BLaER1 treated with 17β-estradiol and CSF1 and Interleukin-3, amounts not matched to agents 10 nM and 100 nM (cell line): ENCODE measurements at regions not wholly inside any gene's neighbourhood (a gene's known extent, or its start where the extent isn't known, plus 50 kb on each side); places are given as distances from the start of the nearest gene placed in this dataset.
A peak's percentile ranks its signal among the peaks of the same experiment; 100 is the strongest.

Experiments
- H3K27ac ChIP-seq, 11 experiments: shearing (Covaris generic); formaldehyde crosslinking; 2 replicates each; pipeline ENCODE4 v1.8.1; 2022
- H3K27me3 ChIP-seq, 11 experiments: shearing (Covaris generic); formaldehyde crosslinking; 2 replicates each; pipeline ENCODE4 v1.8.1; 2022
- H3K36me3 ChIP-seq, 11 experiments: shearing (Covaris generic); formaldehyde crosslinking; 2 replicates each; pipeline ENCODE4 v1.8.1; 2022
- H3K4me1 ChIP-seq, 10 experiments: shearing (Covaris generic); formaldehyde crosslinking; 2 replicates each; pipeline ENCODE4 v1.8.1; 2022
- H3K4me2 ChIP-seq, 11 experiments: shearing (Covaris generic); formaldehyde crosslinking; 2 replicates each; pipeline ENCODE4 v1.8.1; 2022
- H3K4me3 ChIP-seq, 10 experiments: shearing (Covaris generic); formaldehyde crosslinking; 2 replicates each; pipeline ENCODE4 v1.8.1; 2022
- H3K9ac ChIP-seq, 11 experiments: shearing (Covaris generic); formaldehyde crosslinking; 2 replicates each; pipeline ENCODE4 v1.8.1; 2022
- H3K9me3 ChIP-seq, 11 experiments: shearing (Covaris generic); formaldehyde crosslinking; replicated peaks in 1 of 11; 2 replicates each; pipeline ENCODE4 v1.8.1; 2022
- H4K20me1 ChIP-seq, 11 experiments: shearing (Covaris generic); formaldehyde crosslinking; 2 replicates each; pipeline ENCODE4 v1.8.1; 2022
- Cebpa-rat ChIP-seq, 11 experiments: shearing (Covaris generic); IDR thresholded peaks; 2 replicates each; pipeline ENCODE4 v1.8.1; 2022

GRCh38 chr10:56934515-56934914, 573.5 kb upstream of the ZWINT start:
- H3K27ac ChIP-seq = no peak overlapping the region
- peaks cover 18 to 26% (median 21%) of the 10 kb centered on the region in 11 experiments for H3K9me3 ChIP-seq
- TF ChIP-seq Cebpa-rat (IDR thresholded peaks at IDR 0.05) = no peak
- no peaks in the 10 kb centered on the region for H3K4me1 ChIP-seq
- H3K4me2 ChIP-seq = no peak overlapping the region
- no peak overlapping the region for H3K4me3 ChIP-seq
- no peaks in the 10 kb centered on the region for H4K20me1 ChIP-seq
- no peaks in the 10 kb centered on the region for H3K27me3 ChIP-seq
- no peak overlapping the region for H3K9ac ChIP-seq
- H3K36me3 ChIP-seq = no peaks in the 10 kb centered on the region

GRCh38 chr10:56928714-56929113, 567.7 kb upstream of the ZWINT start:
- no peaks in the 10 kb centered on the region for H3K4me1 ChIP-seq
- no peak overlapping the region for H3K9ac ChIP-seq
- peaks cover 0 to 12% (median 8%) of the 10 kb centered on the region in 11 experiments; a peak in 14 of 22 replicates for H3K9me3 ChIP-seq
- H3K36me3 ChIP-seq = no peaks in the 10 kb centered on the region
- no peaks in the 10 kb centered on the region for H3K27me3 ChIP-seq
- H4K20me1 ChIP-seq = no peaks in the 10 kb centered on the region
- no peak overlapping the region for H3K4me3 ChIP-seq
- H3K4me2 ChIP-seq = no peak overlapping the region
- H3K27ac ChIP-seq = no peak overlapping the region
- TF ChIP-seq Cebpa-rat (IDR thresholded peaks at IDR 0.05) = no peak

GRCh38 chr10:56927701-56928100, 566.6 kb upstream of the ZWINT start:
- no peaks in the 10 kb centered on the region for H3K27me3 ChIP-seq
- H3K4me1 ChIP-seq = no peaks in the 10 kb centered on the region
- no peaks in the 10 kb centered on the region for H3K36me3 ChIP-seq
- H4K20me1 ChIP-seq = no peaks in the 10 kb centered on the region
- no peak overlapping the region for H3K27ac ChIP-seq
- no peak overlapping the region for H3K9ac ChIP-seq
- H3K4me2 ChIP-seq = no peak overlapping the region
- H3K9me3 ChIP-seq = peaks cover 0 to 15% (median 11%) of the 10 kb centered on the region in 11 experiments; a peak in 14 of 22 replicates
- no peak overlapping the region for H3K4me3 ChIP-seq
- TF ChIP-seq Cebpa-rat (IDR thresholded peaks at IDR 0.05) = no peak

- H3K4me2 ChIP-seq = no peak overlapping the region
- H3K4me1 ChIP-seq = no peaks in the 10 kb centered on the region
- H3K4me3 ChIP-seq = no peak overlapping the region
- no peaks in the 10 kb centered on the region for H4K20me1 ChIP-seq
- peaks cover 0 to 15% (median 11%) of the 10 kb centered on the region in 11 experiments; a peak in 14 of 22 replicates for H3K9me3 ChIP-seq
- no peaks in the 10 kb centered on the region for H3K27me3 ChIP-seq
- H3K27ac ChIP-seq = no peak overlapping the region
- no peak overlapping the region for H3K9ac ChIP-seq
- no peak for TF ChIP-seq Cebpa-rat (IDR thresholded peaks at IDR 0.05)
- no peaks in the 10 kb centered on the region for H3K36me3 ChIP-seq
Observed at GRCh38 chr10:56920601-56921261, 559.7 kb upstream of the ZWINT start.

- no peaks in the 10 kb centered on the region for H3K27me3 ChIP-seq
- no peaks in the 10 kb centered on the region for H4K20me1 ChIP-seq
- TF ChIP-seq Cebpa-rat (IDR thresholded peaks at IDR 0.05) = no peak
- no peaks in the 10 kb centered on the region for H3K9me3 ChIP-seq
- no peaks in the 10 kb centered on the region for H3K4me1 ChIP-seq
- H3K27ac ChIP-seq = no peak overlapping the region
- no peak overlapping the region for H3K9ac ChIP-seq
- no peak overlapping the region for H3K4me2 ChIP-seq
- H3K4me3 ChIP-seq = no peak overlapping the region
- H3K36me3 ChIP-seq = no peaks in the 10 kb centered on the region
Observed at GRCh38 chr10:56912043-56912442, 551.0 kb upstream of the ZWINT start.

GRCh38 chr10:56905051-56905450, 544.0 kb upstream of the ZWINT start:
- H3K4me1 ChIP-seq = peaks cover 0 to 6% (median 0%) of the 10 kb centered on the region in 10 experiments; a peak in 1 of 20 replicates
- no peaks in the 10 kb centered on the region for H3K9me3 ChIP-seq
- no peaks in the 10 kb centered on the region for H3K36me3 ChIP-seq
- no peaks in the 10 kb centered on the region for H3K27me3 ChIP-seq
- H3K27ac ChIP-seq = no peak overlapping the region
- H3K4me3 ChIP-seq = no peak overlapping the region
- H3K4me2 ChIP-seq = no peak overlapping the region
- no peaks in the 10 kb centered on the region for H4K20me1 ChIP-seq
- TF ChIP-seq Cebpa-rat (IDR thresholded peaks at IDR 0.05) = no peak
- no peak overlapping the region for H3K9ac ChIP-seq

GRCh38 chr10:56902554-56902953, 541.5 kb upstream of the ZWINT start:
- H3K9me3 ChIP-seq = no peaks in the 10 kb centered on the region
- no peaks in the 10 kb centered on the region for H4K20me1 ChIP-seq
- no peaks in the 10 kb centered on the region for H3K36me3 ChIP-seq
- no peaks in the 10 kb centered on the region for H3K27me3 ChIP-seq
- no peak overlapping the region for H3K9ac ChIP-seq
- H3K4me3 ChIP-seq = no peak overlapping the region
- peaks cover 0 to 6% (median 0%) of the 10 kb centered on the region in 10 experiments; a peak in 1 of 20 replicates for H3K4me1 ChIP-seq
- H3K27ac ChIP-seq = no peak overlapping the region
- H3K4me2 ChIP-seq = no peak overlapping the region
- TF ChIP-seq Cebpa-rat (IDR thresholded peaks at IDR 0.05) = peak in 5 of 11 experiments; percentile 56 to 97 (median 66); a peak in 8 of 22 replicates

- no peak overlapping the region for H3K4me3 ChIP-seq
- no peak overlapping the region for H3K27ac ChIP-seq
- no peaks in the 10 kb centered on the region for H3K27me3 ChIP-seq
- no peak overlapping the region for H3K4me2 ChIP-seq
- no peaks in the 10 kb centered on the region for H3K4me1 ChIP-seq
- H4K20me1 ChIP-seq = no peaks in the 10 kb centered on the region
- H3K9me3 ChIP-seq = no peaks in the 10 kb centered on the region; a peak in 1 of 22 replicates
- no peak for TF ChIP-seq Cebpa-rat (IDR thresholded peaks at IDR 0.05)
- H3K36me3 ChIP-seq = no peaks in the 10 kb centered on the region
- no peak overlapping the region for H3K9ac ChIP-seq
Observed at GRCh38 chr10:56895306-56895705, 534.2 kb upstream of the ZWINT start.

- TF ChIP-seq Cebpa-rat (IDR thresholded peaks at IDR 0.05) = no peak
- Histone ChIP-seq H3K4me3 (no peak overlapping the region), H3K9ac (no peak overlapping the region), H3K27ac (no peak overlapping the region), H3K36me3 (no peaks in the 10 kb centered on the region), H3K9me3 (no peaks in the 10 kb centered on the region), H4K20me1 (no peaks in the 10 kb centered on the region), H3K4me1 (no peaks in the 10 kb centered on the region), H3K27me3 (no peaks in the 10 kb centered on the region), H3K4me2 (no peak overlapping the region)
Observed at GRCh38 chr10:56881218-56881617, 520.2 kb upstream of the ZWINT start.

GRCh38 chr10:56880606-56881005, 519.5 kb upstream of the ZWINT start:
- H3K9ac ChIP-seq = no peak overlapping the region
- no peaks in the 10 kb centered on the region for H3K4me1 ChIP-seq
- no peak overlapping the region for H3K27ac ChIP-seq
- no peak for TF ChIP-seq Cebpa-rat (IDR thresholded peaks at IDR 0.05)
- no peaks in the 10 kb centered on the region for H3K27me3 ChIP-seq
- no peaks in the 10 kb centered on the region for H3K36me3 ChIP-seq
- H3K9me3 ChIP-seq = no peaks in the 10 kb centered on the region
- no peak overlapping the region for H3K4me3 ChIP-seq
- H4K20me1 ChIP-seq = no peaks in the 10 kb centered on the region
- H3K4me2 ChIP-seq = no peak overlapping the region
